H54 (cell line): ENCODE measurements at regions not wholly inside any gene's neighbourhood (a gene's known extent, or its start where the extent isn't known, plus 50 kb on each side); places are given as distances from the start of the nearest gene placed in this dataset.

ENCODE experiments used
- DNase-seq: peaks from one replicate; pipeline ENCODE4 v3.0.0; 2011; ENCODE audit warnings: low spot score, mixed read lengths; ENCODE audit not compliant: insufficient read length
- FAIRE-seq: peaks from 3 replicates; lab custom pipeline; 2011; peaks lifted over from hg19 to GRCh38; lab: Jason Lieb, UNC
- POLR2A ChIP-seq: IDR thresholded peaks from 2 replicates; pipeline ENCODE4 v1.6.1; 2011; ENCODE audit warnings: low read depth, mild to moderate bottlenecking, low read length

- DNase-seq (no peak), FAIRE-seq (no peak)
- no peak for TF ChIP-seq POLR2A
Observed at GRCh38 chr11:115918576-115918975, 414.4 kb upstream of the CADM1 start.

GRCh38 chr11:115916608-115917007 lies 412.4 kb upstream of the CADM1 start:
- FAIRE-seq (no peak), DNase-seq (no peak)
- TF ChIP-seq POLR2A, result no peak

GRCh38 chr11:115912484-115912945 lies 408.3 kb upstream of the CADM1 start:
- FAIRE-seq (no peak), DNase-seq (no peak)

GRCh38 chr11:115911613-115912346 lies 407.6 kb upstream of the CADM1 start:
- no peak for DNase-seq
- TF ChIP-seq POLR2A, result no peak
- no peak for FAIRE-seq

More at GRCh38 chr11:115912484-115912945, 408.3 kb upstream of the CADM1 start:
- no peak for TF ChIP-seq POLR2A

- FAIRE-seq, result no peak
- DNase-seq, result no peak
- no peak for TF ChIP-seq POLR2A
Observed at GRCh38 chr11:115910379-115910778, 406.2 kb upstream of the CADM1 start.

GRCh38 chr11:115906171-115906570 lies 402.0 kb upstream of the CADM1 start:
- no peak for DNase-seq
- FAIRE-seq, result no peak
- no peak for TF ChIP-seq POLR2A

GRCh38 chr11:115905341-115906000 lies 401.3 kb upstream of the CADM1 start:
- DNase-seq, result no peak
- no peak for FAIRE-seq
- TF ChIP-seq POLR2A, result no peak

- TF ChIP-seq POLR2A, result no peak
- DNase-seq (no peak), FAIRE-seq (no peak)
Observed at GRCh38 chr11:115903179-115903578, 399.0 kb upstream of the CADM1 start.

- FAIRE-seq, result no peak
- TF ChIP-seq POLR2A, result no peak
- no peak for DNase-seq
Observed at GRCh38 chr11:115901069-115901468, 396.9 kb upstream of the CADM1 start.

- FAIRE-seq (no peak), DNase-seq (no peak)
- no peak for TF ChIP-seq POLR2A
Observed at GRCh38 chr11:115900111-115900510, 395.9 kb upstream of the CADM1 start.

- no peak for TF ChIP-seq POLR2A
- FAIRE-seq (no peak), DNase-seq (no peak)
Observed at GRCh38 chr11:115897707-115898106, 393.5 kb upstream of the CADM1 start.

- no peak for FAIRE-seq
- DNase-seq, result no peak
- TF ChIP-seq POLR2A, result no peak
Observed at GRCh38 chr11:115896084-115896483, 391.9 kb upstream of the CADM1 start.

GRCh38 chr11:115895594-115895993 lies 391.4 kb upstream of the CADM1 start:
- FAIRE-seq, result no peak
- TF ChIP-seq POLR2A, result no peak
- no peak for DNase-seq

GRCh38 chr11:115894176-115894575 lies 390.0 kb upstream of the CADM1 start:
- DNase-seq, result no peak
- no peak for FAIRE-seq
- TF ChIP-seq POLR2A, result no peak

- TF ChIP-seq POLR2A, result no peak
- FAIRE-seq, result no peak
- DNase-seq, result no peak
Observed at GRCh38 chr11:115893461-115894099, 389.4 kb upstream of the CADM1 start.
